ENCODE measurements at regions not wholly inside any gene's neighbourhood (a gene's known extent, or its start where the extent isn't known, plus 50 kb on each side); places are given as distances from the start of the nearest gene placed in this dataset.

DNA sequence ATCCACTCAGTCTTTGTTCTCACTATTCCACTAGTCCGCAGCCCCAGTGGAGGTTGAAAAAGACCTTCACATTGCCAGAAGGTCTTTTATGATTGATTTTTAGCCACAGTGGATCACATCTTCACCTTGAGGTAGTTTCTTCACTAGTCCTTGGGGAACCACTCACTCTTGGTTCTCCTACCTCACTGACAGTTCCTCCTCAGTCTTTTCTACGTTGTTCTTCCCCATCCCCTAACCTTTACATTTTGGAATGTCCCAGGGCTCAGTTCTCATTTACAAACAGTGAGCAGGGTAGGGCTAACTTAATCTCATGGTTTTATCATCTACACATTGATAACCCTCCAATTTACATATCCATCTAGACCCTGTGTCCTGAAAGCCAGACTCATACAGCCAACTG, 316.4 kb upstream of the SORL1-AS1 start:
- DNase-seq (ENCODE audit: low read depth): no peak
- TF ChIP-seq, protein P1, sequence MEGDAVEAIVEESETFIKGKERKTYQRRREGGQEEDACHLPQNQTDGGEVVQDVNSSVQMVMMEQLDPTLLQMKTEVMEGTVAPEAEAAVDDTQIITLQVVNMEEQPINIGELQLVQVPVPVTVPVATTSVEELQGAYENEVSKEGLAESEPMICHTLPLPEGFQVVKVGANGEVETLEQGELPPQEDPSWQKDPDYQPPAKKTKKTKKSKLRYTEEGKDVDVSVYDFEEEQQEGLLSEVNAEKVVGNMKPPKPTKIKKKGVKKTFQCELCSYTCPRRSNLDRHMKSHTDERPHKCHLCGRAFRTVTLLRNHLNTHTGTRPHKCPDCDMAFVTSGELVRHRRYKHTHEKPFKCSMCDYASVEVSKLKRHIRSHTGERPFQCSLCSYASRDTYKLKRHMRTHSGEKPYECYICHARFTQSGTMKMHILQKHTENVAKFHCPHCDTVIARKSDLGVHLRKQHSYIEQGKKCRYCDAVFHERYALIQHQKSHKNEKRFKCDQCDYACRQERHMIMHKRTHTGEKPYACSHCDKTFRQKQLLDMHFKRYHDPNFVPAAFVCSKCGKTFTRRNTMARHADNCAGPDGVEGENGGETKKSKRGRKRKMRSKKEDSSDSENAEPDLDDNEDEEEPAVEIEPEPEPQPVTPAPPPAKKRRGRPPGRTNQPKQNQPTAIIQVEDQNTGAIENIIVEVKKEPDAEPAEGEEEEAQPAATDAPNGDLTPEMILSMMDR (conservative IDR thresholded peaks at IDR 0.05; ENCODE audit: low read depth, low read length): no peak
- H3K4me3 ChIP-seq (ENCODE audit: low read depth, low read length): no peak overlapping the region

DNA sequence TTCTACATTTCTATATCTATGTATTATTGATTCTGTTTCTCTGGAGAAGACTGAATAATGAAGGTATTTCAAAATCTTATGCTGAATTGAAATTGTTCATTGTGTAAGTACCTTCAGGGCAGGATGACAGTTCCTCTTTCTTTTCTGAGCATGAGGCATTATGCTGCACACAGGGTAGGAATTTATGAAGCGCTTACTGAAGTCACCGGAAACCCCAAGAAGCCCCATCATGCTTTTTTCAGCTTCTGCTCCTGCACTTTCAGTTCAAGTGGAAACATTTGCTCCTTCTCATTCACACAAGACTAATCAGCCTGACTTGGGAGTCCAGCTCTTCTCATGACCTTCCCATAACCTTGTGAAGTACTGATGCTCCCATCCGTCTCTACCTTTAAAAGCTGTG, 314.7 kb upstream of the SORL1-AS1 start:
- no peak for DNase-seq (ENCODE audit: low read depth)
- TF ChIP-seq, protein P1 (conservative IDR thresholded peaks at IDR 0.05; ENCODE audit: low read depth, low read length): no peak
- no peak overlapping the region for H3K4me3 ChIP-seq (ENCODE audit: low read depth, low read length)

DNA sequence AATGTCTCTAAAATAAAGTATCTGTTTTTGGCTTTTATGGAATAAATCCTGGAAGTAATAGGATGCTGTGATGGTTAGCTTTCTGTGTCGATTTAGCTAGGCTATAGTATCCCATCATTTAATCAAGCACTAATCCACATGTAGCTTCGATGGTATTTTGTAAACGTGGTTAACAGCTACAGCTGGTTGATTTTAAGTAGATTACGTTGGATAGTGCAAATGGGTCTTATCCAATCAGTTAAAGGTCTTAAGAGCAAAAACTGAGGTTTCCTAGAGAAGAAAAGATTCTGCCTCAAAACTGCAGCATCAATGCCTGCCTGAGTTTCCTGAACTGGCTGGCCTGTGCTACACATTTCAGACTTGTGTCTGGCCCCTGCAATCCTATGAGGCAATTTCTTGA, 314.2 kb upstream of the SORL1-AS1 start:
- H3K4me3 ChIP-seq (ENCODE audit: low read depth, low read length): no peak overlapping the region
- TF ChIP-seq, protein P1 (conservative IDR thresholded peaks at IDR 0.05; ENCODE audit: low read depth, low read length): no peak
- DNase-seq (ENCODE audit: low read depth): no peak

DNA sequence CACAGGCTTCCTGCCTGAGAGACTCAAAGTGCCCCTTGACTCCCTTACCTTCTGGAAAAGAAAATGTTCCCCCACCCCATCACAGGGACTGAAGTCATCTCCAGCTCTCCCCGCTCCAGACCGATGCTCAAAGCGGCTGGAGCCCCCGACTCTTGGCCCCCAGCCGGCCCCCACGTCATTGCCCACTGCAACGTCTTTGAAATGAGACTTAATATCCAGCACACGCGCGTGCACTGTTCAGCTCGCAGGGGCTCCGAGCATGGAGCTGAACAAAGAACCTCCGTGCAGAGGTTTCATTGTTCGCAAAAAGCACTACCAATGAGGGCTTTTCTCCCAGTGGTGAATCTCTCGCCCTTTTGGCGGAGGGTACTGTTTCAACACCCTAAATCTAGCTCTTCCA, 313.4 kb upstream of the SORL1-AS1 start:
- TF ChIP-seq, protein P1 (conservative IDR thresholded peaks at IDR 0.05; ENCODE audit: low read depth, low read length): no peak
- no peak for DNase-seq (ENCODE audit: low read depth)
- no peak overlapping the region for H3K4me3 ChIP-seq (ENCODE audit: low read depth, low read length)

DNA sequence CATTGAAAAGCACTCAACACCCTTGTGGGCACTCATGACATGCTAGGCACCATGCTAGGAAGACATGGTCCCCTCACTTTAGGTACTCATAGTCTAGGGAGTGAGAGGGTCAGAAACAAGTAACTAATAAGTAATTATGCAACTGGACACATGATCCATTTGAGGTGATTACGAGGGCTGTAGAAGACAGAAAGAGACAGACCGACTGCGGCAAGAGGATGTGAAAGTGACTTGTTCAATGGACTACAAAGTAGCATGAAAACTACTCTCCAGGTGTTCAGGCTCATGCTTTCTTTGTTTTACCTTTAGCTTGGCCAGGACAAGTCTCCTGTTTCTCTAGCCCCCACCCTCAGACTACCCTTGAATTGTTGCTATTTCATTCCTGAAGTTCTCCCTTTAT, 310.8 kb upstream of the SORL1-AS1 start:
- no peak overlapping the region for H3K4me3 ChIP-seq (ENCODE audit: low read depth, low read length)
- DNase-seq (ENCODE audit: low read depth): no peak
- TF ChIP-seq, protein P1 (conservative IDR thresholded peaks at IDR 0.05; ENCODE audit: low read depth, low read length): no peak

DNA sequence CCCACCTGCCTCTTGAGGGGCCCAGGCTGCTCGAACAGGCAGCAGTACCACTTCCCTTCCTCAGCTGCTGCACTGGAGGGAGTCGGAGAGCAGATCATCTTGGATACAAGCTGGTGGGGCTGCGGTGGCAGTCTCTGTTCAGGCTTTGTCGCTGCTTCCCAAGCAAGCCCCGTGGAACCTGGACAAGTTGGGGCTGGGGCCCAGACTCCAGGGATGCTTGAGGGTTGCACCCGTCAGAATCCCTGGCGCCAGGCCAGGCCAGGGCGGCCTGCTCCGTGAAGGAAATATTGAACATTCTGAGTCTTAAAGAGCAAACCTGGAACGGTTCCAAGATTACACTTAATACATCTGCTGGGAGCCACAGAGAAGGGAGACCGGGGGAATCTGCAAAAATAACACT, 310.1 kb upstream of the SORL1-AS1 start:
- no peak overlapping the region for H3K4me3 ChIP-seq (ENCODE audit: low read depth, low read length)
- TF ChIP-seq, protein P1 (conservative IDR thresholded peaks at IDR 0.05; ENCODE audit: low read depth, low read length): no peak
- no peak for DNase-seq (ENCODE audit: low read depth)

DNA sequence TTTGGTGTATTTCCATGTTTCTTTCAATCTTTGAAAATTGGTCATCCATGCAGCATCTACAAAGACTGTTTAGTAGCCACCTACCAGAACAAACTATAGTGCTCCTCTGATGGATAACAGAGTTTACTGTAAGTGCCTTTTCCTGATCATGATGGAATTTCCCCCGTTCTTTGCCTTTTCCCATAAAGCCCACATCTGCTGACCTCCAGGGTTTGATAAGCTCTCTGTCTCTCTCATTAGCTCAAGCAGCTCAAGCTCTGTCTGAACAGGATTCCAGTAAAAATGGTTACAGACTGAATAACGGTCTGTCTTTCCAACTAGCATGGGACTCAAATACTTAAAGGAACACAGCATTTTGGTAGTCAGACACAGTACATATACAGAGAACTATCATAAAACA, 308.4 kb upstream of the SORL1-AS1 start:
- DNase-seq (ENCODE audit: low read depth): no peak
- no peak overlapping the region for H3K4me3 ChIP-seq (ENCODE audit: low read depth, low read length)
- TF ChIP-seq, protein P1 (conservative IDR thresholded peaks at IDR 0.05; ENCODE audit: low read depth, low read length): no peak

Data from epithelial cell of proximal tubule (primary cell).